Thymus (tissue), 11 donors: ENCODE measurements at regions not wholly inside any gene's neighbourhood (a gene's known extent, or its start where the extent isn't known, plus 50 kb on each side); places are given as distances from the start of the nearest gene placed in this dataset.

Source experiments
- DNase-seq, 9 donors: peaks; one replicate each; pipeline ENCODE4 v3.0.0-alpha.2; 2013; ENCODE audit warnings: low spot score in 9 of 9, low read depth in 6 of 9, missing footprints in 1 of 9
- H3K27ac ChIP-seq, 2 donors: one replicate each; pipeline ENCODE4 v1.5.1; 2013; ENCODE audit warnings: control low read depth in 1 of 2, low read depth in 1 of 2, low read length in 1 of 2, mild to moderate bottlenecking in 1 of 2, moderate library complexity in 1 of 2
- H3K27me3 ChIP-seq, 2 donors: one replicate each; pipeline ENCODE4 v1.5.1; 2013; ENCODE audit warnings: low read length in 1 of 2; ENCODE audit not compliant: control insufficient read depth in 2 of 2, insufficient read depth in 1 of 2
- H3K36me3 ChIP-seq, 2 donors: one replicate each; pipeline ENCODE4 v1.5.1; 2013; ENCODE audit warnings: low read length in 1 of 2, mild to moderate bottlenecking in 1 of 2, moderate library complexity in 1 of 2; ENCODE audit not compliant: control insufficient read depth in 2 of 2, insufficient read depth in 2 of 2
- H3K4me1 ChIP-seq, 2 donors: one replicate each; pipeline ENCODE4 v1.5.1; 2013; ENCODE audit warnings: low read length in 2 of 2; ENCODE audit not compliant: control insufficient read depth in 2 of 2, insufficient read depth in 2 of 2
- H3K4me3 ChIP-seq, 2 donors: one replicate each; pipeline ENCODE4 v1.5.1; 2013; ENCODE audit warnings: low read length in 2 of 2, control low read depth in 1 of 2, mild to moderate bottlenecking in 1 of 2
- H3K9me3 ChIP-seq, 2 donors: one replicate each; pipeline ENCODE4 v1.5.1; 2013; ENCODE audit warnings: low read length in 1 of 2, mild to moderate bottlenecking in 1 of 2; ENCODE audit not compliant: control insufficient read depth in 2 of 2, insufficient read depth in 1 of 2
- WGBS: extraction: QIAGEN DNeasy Blood & Tissue Kit; methylation state at CpG from one replicate; pipeline ENCODE4 v1.1.7; 2013; 5-methylcytosine and 5-hydroxymethylcytosine counted together
- donor health status: healthy.

- H3K27me3 ChIP-seq, result no peaks in the 10 kb centered on the region
- WGBS, result 89% methylated on average over 3 of the region's 3 CpGs
- H3K4me3 ChIP-seq, result no peak overlapping the region
- H3K27ac ChIP-seq, result no peak overlapping the region
- H3K4me1 ChIP-seq, result no peaks in the 10 kb centered on the region
- H3K9me3 ChIP-seq, result no peaks in the 10 kb centered on the region
- DNase-seq, result no peak
- no peaks in the 10 kb centered on the region for H3K36me3 ChIP-seq
Observed at GRCh38 chr5:57327561-57328367, 153.9 kb downstream of the GPBP1 start.

GRCh38 chr5:57325678-57326397 lies 152.0 kb downstream of the GPBP1 start:
- 93% methylated on average over 4 of the region's 4 CpGs for WGBS

GRCh38 chr5:57324861-57325260 lies 151.0 kb downstream of the GPBP1 start:
- 97% methylated on average over 4 of the region's 4 CpGs for WGBS
- Histone ChIP-seq H3K4me1 (no peaks in the 10 kb centered on the region), H3K4me3 (no peak overlapping the region), H3K27ac (no peak overlapping the region), H3K9me3 (no peaks in the 10 kb centered on the region), H3K36me3 (no peaks in the 10 kb centered on the region), H3K27me3 (no peaks in the 10 kb centered on the region)
- DNase-seq, result no peak

More at GRCh38 chr5:57325678-57326397, 152.0 kb downstream of the GPBP1 start:
- no peaks in the 10 kb centered on the region for H3K9me3 ChIP-seq
- no peak overlapping the region for H3K4me3 ChIP-seq
- no peaks in the 10 kb centered on the region for H3K27me3 ChIP-seq
- DNase-seq, result no peak
- no peaks in the 10 kb centered on the region for H3K36me3 ChIP-seq
- H3K4me1 ChIP-seq, result no peaks in the 10 kb centered on the region
- H3K27ac ChIP-seq, result no peak overlapping the region

DNA sequence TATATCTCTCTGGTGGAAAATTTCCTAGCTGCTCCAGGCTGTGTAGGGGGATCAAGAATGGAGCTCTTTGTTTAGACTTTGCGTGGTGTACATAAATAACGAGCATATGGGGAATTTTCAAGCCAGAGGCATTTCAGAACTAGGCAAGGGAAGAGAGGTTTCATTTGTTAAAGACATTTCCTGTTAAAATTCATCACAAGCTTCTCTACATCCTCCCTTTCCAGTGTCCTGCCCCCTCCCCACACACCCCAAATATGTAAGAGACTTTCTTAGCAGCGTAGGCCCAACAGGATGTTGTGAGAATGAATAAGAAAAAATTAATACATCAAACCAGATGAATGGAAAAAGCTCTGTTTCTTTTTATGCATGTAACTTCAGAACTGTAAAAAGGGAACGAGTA lies 150.3 kb downstream of the GPBP1 start:
- Histone ChIP-seq H3K9me3 (no peaks in the 10 kb centered on the region), H3K4me1 (no peaks in the 10 kb centered on the region), H3K27ac (peak overlapping the region in 1 of 2 donors; percentile 11), H3K4me3 (no peak overlapping the region), H3K27me3 (no peaks in the 10 kb centered on the region), H3K36me3 (no peaks in the 10 kb centered on the region)
- DNase-seq, result peak in 1 of 9 donors; percentile 12
- 87% methylated on average over 4 of the region's 4 CpGs for WGBS

- WGBS, result 25% methylated on average over 6 of the region's 6 CpGs
- H3K4me1 ChIP-seq, result no peaks in the 10 kb centered on the region
Observed at GRCh38 chr5:57320582-57320981, 146.7 kb downstream of the GPBP1 start.

DNA sequence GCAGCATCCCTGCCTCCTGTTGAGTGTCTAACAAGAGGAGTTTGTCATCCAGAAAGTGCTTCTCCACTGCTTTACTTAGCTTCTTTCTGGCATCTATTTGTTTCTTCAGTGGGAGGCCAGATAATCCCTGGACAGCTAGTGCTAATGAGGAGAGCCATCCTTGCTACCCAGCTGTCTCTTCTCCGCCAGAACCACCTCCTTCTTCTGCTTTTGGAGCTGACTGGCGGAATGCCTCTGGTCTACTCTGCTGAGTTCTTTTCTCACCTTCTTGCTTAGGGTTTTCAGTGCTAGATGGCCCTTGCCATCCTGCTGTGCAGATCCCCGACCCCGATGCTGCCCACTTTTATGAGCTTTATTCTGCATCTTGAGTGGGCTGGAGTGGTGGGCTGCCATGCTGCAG lies 145.8 kb downstream of the GPBP1 start:
- Histone ChIP-seq H3K36me3 (no peaks in the 10 kb centered on the region), H3K4me1 (no peaks in the 10 kb centered on the region), H3K27me3 (no peaks in the 10 kb centered on the region), H3K9me3 (no peaks in the 10 kb centered on the region), H3K4me3 (no peak overlapping the region), H3K27ac (no peak overlapping the region)
- WGBS, result 98% methylated on average over 4 of the region's 4 CpGs
- no peak for DNase-seq

More at GRCh38 chr5:57320582-57320981, 146.7 kb downstream of the GPBP1 start:
- DNase-seq, result no peak
- no peak overlapping the region for H3K4me3 ChIP-seq
- no peak overlapping the region for H3K27ac ChIP-seq
- H3K27me3 ChIP-seq, result no peaks in the 10 kb centered on the region
- H3K9me3 ChIP-seq, result no peaks in the 10 kb centered on the region
- H3K36me3 ChIP-seq, result no peaks in the 10 kb centered on the region

GRCh38 chr5:57318251-57318650 lies 144.4 kb downstream of the GPBP1 start:
- Histone ChIP-seq H3K36me3 (no peaks in the 10 kb centered on the region), H3K27ac (no peak overlapping the region), H3K4me1 (no peaks in the 10 kb centered on the region), H3K27me3 (no peaks in the 10 kb centered on the region), H3K9me3 (no peaks in the 10 kb centered on the region), H3K4me3 (no peak overlapping the region)
- 97% methylated on average over 5 of the region's 5 CpGs for whole genome bisulfite sequencing
- DNase-seq, result no peak

- DNase-seq, result no peak
- no peaks in the 10 kb centered on the region for H3K36me3 ChIP-seq
- 98% methylated on average over 5 of the region's 5 CpGs for WGBS
- no peaks in the 10 kb centered on the region for H3K9me3 ChIP-seq
- H3K4me1 ChIP-seq, result no peaks in the 10 kb centered on the region
- H3K4me3 ChIP-seq, result no peak overlapping the region
- H3K27me3 ChIP-seq, result no peaks in the 10 kb centered on the region
- no peak overlapping the region for H3K27ac ChIP-seq
Observed at GRCh38 chr5:57317341-57317740, 143.5 kb downstream of the GPBP1 start.

GRCh38 chr5:57316798-57317327 lies 143.0 kb downstream of the GPBP1 start:
- Histone ChIP-seq H3K36me3 (no peaks in the 10 kb centered on the region), H3K27ac (no peak overlapping the region), H3K4me1 (no peaks in the 10 kb centered on the region), H3K27me3 (no peaks in the 10 kb centered on the region), H3K4me3 (no peak overlapping the region), H3K9me3 (no peaks in the 10 kb centered on the region)
- 92% methylated on average over 3 of the region's 3 CpGs for WGBS
- DNase-seq, result no peak
